ENCODE measurements at regions not wholly inside any gene's neighbourhood (a gene's known extent, or its start where the extent isn't known, plus 50 kb on each side); places are given as distances from the start of the nearest gene placed in this dataset.
"Not testable (repeated sequence)": the region's sequence is repeated elsewhere in the genome, so short reads cannot be mapped to it uniquely, and the experiment has no call there.

GRCh38 chr5:57893926-57894325 lies 411.3 kb upstream of the ACTBL2 start:
- H3K9me3 Mint-ChIP-seq, result no peaks in the 10 kb centered on the region
- intact Hi-C loops (cut with micrococcal nuclease), result no loop called here
- no peaks in the 10 kb centered on the region for H3K4me1 Mint-ChIP-seq (ENCODE audit: low read depth)
- no peaks in the 10 kb centered on the region for H3K36me3 Mint-ChIP-seq (ENCODE audit: low read depth)
- DNase-seq (ENCODE audit: low spot score), result no peak
- no peak overlapping the region for H3K27ac Mint-ChIP-seq
- H3K4me3 Mint-ChIP-seq (ENCODE audit: low read depth), result no peak overlapping the region
- H3K27me3 Mint-ChIP-seq (ENCODE audit: low read depth), result peaks cover 1% of the 10 kb centered on the region

DNA sequence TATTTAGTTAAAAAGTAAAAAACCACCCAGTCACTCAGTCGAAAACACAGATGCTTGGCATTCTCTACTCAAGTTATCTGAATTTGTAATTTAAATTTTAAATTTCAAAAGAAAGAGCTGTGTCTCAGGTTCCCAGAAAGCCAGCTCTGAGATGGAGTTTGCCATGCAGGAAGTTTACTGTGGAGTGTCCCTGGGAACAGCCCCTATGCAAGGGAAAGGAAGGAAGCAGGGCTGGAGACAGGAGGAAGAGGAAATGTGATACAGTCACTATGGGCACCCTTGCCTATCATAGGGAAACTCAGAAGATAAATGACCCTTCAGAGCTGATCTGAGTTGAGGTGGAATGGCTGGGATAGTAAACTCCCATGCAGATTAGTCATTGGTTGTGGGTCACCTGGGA lies 408.8 kb upstream of the ACTBL2 start:
- no peak overlapping the region for H3K27ac Mint-ChIP-seq
- no peak overlapping the region for H3K4me3 Mint-ChIP-seq (ENCODE audit: low read depth)
- no peaks in the 10 kb centered on the region for H3K9me3 Mint-ChIP-seq
- no peaks in the 10 kb centered on the region for H3K36me3 Mint-ChIP-seq (ENCODE audit: low read depth)
- DNase-seq (ENCODE audit: low spot score), result no peak
- H3K4me1 Mint-ChIP-seq (ENCODE audit: low read depth), result no peaks in the 10 kb centered on the region
- peaks cover 1% of the 10 kb centered on the region for H3K27me3 Mint-ChIP-seq (ENCODE audit: low read depth)
- intact Hi-C loops (cut with micrococcal nuclease), result no loop called here

DNA sequence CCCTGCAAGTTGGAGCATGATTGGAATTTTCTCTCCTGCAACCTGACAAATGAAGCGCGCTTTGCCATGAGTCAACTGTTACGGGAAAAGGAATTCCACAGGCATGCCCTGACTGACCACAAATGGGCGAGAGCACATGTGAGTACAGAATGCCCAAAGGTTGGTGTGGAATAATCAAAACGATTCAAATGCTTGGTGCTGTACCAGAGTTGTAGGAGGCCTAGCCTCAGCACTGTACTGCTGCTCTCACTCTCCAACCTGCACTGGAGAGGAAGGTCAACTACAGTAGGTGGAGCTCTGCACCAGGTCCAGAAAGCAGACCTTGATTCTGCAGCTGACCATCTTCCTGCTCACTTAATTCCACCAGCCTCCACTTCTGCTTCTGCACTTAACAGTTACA lies 406.9 kb upstream of the ACTBL2 start:
- Mint-ChIP-seq H3K4me1 (ENCODE audit: low read depth) (no peaks in the 10 kb centered on the region), H3K4me3 (ENCODE audit: low read depth) (no peak overlapping the region), H3K27ac (no peak overlapping the region), H3K27me3 (ENCODE audit: low read depth) (peaks cover 4% of the 10 kb centered on the region), H3K36me3 (ENCODE audit: low read depth) (no peaks in the 10 kb centered on the region), H3K9me3 (no peaks in the 10 kb centered on the region)
- no peak for DNase-seq (ENCODE audit: low spot score)
- intact Hi-C loops (cut with micrococcal nuclease), result no loop called here

GRCh38 chr5:57887851-57888621 lies 405.4 kb upstream of the ACTBL2 start:
- intact Hi-C loops (cut with micrococcal nuclease), result no loop called here
- H3K27me3 Mint-ChIP-seq (ENCODE audit: low read depth), result peaks cover 4% of the 10 kb centered on the region
- no peak for DNase-seq (ENCODE audit: low spot score)
- no peaks in the 10 kb centered on the region for H3K36me3 Mint-ChIP-seq (ENCODE audit: low read depth)
- no peak overlapping the region for H3K4me3 Mint-ChIP-seq (ENCODE audit: low read depth)
- H3K9me3 Mint-ChIP-seq, result no peaks in the 10 kb centered on the region
- no peak overlapping the region for H3K27ac Mint-ChIP-seq
- no peaks in the 10 kb centered on the region for H3K4me1 Mint-ChIP-seq (ENCODE audit: low read depth)

DNA sequence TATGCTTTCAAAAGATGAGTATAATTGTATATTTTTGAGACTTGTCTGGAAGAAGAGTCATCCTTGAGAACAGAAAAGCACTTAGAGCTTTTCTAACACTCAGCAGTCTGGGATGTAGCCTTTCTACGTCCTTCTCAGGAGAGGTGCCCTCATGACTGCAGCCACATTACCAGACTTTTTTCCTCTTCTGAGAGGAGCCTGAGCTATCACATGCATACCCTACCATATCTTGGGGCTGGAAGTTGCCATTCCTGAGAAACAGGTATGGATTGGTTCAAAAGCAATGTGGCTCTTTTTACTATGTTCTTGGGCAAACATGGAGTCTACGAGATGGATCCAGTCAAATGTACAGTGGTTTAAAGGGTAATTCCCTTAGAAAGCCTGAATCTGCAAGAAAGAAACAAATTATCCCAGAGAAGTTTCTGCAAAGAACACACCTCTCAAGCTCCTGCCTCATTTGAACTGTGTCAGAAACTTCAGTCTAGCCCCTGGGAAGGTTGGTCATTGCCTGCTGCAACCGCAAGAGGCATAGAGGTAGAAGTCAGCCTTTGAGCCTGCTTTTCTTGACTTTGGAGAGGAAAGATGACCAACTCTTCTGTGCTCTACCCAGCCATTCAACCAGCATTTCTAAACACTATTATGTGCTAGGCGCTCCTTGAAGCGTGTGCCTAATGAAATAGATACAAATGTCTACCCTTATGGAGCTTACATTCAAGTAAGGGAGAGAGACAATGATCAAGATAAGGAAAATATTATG lies 401.9 kb upstream of the ACTBL2 start:
- no peak for DNase-seq (ENCODE audit: low spot score)
- Mint-ChIP-seq H3K27ac (no peak overlapping the region), H3K36me3 (ENCODE audit: low read depth) (no peaks in the 10 kb centered on the region), H3K4me3 (ENCODE audit: low read depth) (no peak overlapping the region), H3K27me3 (ENCODE audit: low read depth) (peaks cover 2% of the 10 kb centered on the region), H3K4me1 (ENCODE audit: low read depth) (no peaks in the 10 kb centered on the region), H3K9me3 (no peaks in the 10 kb centered on the region)
- intact Hi-C loops (cut with micrococcal nuclease), result no loop called here

DNA sequence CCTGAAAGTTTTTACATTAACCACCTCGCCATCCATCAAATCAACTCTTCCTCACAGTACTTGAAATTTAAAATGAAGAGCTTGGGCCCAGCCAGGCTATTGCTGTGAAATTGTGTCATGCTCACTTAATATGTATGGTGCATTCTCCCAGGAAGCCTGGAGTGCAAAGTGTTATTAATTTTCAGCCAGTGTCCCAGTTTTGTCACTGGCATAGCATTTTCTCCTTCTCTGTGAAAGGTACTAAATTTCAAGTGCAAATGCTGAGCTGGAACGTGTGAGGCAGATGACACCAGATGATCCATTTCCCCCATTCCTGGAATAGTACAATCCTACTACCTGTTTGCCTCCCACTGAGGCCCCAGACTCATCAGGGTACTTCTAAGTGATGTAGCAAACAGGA lies 397.6 kb upstream of the ACTBL2 start:
- H3K27me3 Mint-ChIP-seq (ENCODE audit: low read depth), result peaks cover 2% of the 10 kb centered on the region
- no peaks in the 10 kb centered on the region for H3K36me3 Mint-ChIP-seq (ENCODE audit: low read depth)
- H3K9me3 Mint-ChIP-seq, result no peaks in the 10 kb centered on the region
- no peak overlapping the region for H3K27ac Mint-ChIP-seq
- no peak for DNase-seq (ENCODE audit: low spot score)
- H3K4me1 Mint-ChIP-seq (ENCODE audit: low read depth), result no peaks in the 10 kb centered on the region
- intact Hi-C loops (cut with micrococcal nuclease), result no loop called here
- no peak overlapping the region for H3K4me3 Mint-ChIP-seq (ENCODE audit: low read depth)

GRCh38 chr5:57878301-57878722 lies 395.7 kb upstream of the ACTBL2 start:
- intact Hi-C loops (cut with micrococcal nuclease), result no loop called here
- no peaks in the 10 kb centered on the region for H3K4me1 Mint-ChIP-seq (ENCODE audit: low read depth)
- no peak overlapping the region for H3K4me3 Mint-ChIP-seq (ENCODE audit: low read depth)
- no peak for DNase-seq (ENCODE audit: low spot score)
- no peak overlapping the region for H3K27ac Mint-ChIP-seq
- H3K27me3 Mint-ChIP-seq (ENCODE audit: low read depth), result no peaks in the 10 kb centered on the region
- H3K36me3 Mint-ChIP-seq (ENCODE audit: low read depth), result no peaks in the 10 kb centered on the region
- H3K9me3 Mint-ChIP-seq, result no peaks in the 10 kb centered on the region

DNA sequence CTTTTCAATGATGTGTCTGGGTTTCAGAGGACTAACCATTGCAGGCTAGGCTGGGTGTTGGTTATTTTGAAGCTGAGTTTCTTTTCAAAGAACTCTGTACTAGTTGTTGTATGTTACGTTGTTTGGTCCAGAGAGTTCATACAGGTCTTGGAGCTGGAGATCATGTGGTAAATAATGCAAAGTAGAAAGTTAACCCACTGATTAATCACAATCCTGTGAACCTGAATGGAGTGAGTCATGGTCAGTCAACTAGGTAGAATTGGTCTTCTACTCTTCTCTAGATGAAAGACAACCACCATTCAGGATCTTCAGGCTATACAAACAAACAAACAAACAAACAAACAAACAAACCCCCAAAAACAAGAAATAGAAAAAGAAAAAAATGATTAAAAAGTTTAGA lies 388.9 kb upstream of the ACTBL2 start:
- Mint-ChIP-seq H3K4me1 (ENCODE audit: low read depth) (no peaks in the 10 kb centered on the region), H3K27me3 (ENCODE audit: low read depth) (no peaks in the 10 kb centered on the region), H3K9me3 (peaks cover 5% of the 10 kb centered on the region), H3K27ac (no peak overlapping the region), H3K4me3 (ENCODE audit: low read depth) (no peak overlapping the region), H3K36me3 (ENCODE audit: low read depth) (no peaks in the 10 kb centered on the region)
- no peak for DNase-seq (ENCODE audit: low spot score)
- intact Hi-C loops (cut with micrococcal nuclease), result no loop called here

DNA sequence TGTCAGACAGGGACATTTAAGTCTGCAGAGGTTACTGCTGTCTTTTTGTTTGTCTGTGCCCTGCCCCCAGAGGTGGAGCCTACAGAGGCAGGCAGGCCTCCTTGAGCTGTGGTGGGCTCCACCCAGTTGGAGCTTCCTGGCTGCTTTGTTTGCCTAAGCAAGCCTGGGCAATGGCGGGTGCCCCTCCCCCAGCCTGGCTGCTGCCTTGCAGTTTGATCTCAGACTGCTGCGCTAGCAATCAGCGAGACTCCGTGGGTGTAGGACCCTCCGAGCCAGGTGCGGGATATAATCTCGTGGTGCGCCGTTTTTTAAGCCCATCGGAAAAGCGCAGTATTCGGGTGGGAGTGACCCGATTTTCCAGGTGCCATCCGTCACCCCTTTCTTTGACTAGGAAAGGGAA lies 387.7 kb upstream of the ACTBL2 start:
- H3K27ac Mint-ChIP-seq; intact Hi-C loops (cut with micrococcal nuclease); H3K27me3 Mint-ChIP-seq (ENCODE audit: low read depth); H3K4me3 Mint-ChIP-seq (ENCODE audit: low read depth); H3K4me1 Mint-ChIP-seq (ENCODE audit: low read depth); DNase-seq (ENCODE audit: low spot score); H3K9me3 Mint-ChIP-seq; H3K36me3 Mint-ChIP-seq (ENCODE audit: low read depth): not testable (repeated sequence)

DNA sequence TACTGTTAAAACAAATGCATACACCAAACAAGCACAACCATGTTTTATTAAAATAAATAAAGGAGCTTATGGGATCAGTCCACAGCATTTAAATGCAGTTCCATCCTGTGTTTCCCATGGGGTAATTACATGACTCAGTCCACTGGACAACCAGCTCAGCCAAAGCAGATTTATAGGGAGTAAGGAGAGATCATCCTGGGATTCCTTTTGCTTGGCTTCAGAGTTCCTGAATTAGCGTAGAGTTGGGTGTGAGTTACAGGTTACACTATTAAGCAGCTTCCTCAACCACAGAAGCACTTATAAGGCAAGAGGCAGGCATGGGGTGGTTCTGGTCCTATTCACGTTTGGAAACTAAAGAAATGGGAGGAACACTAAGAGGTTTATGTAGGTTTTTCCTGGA lies 381.1 kb upstream of the ACTBL2 start:
- no peaks in the 10 kb centered on the region for H3K4me1 Mint-ChIP-seq (ENCODE audit: low read depth)
- H3K27me3 Mint-ChIP-seq (ENCODE audit: low read depth), result no peaks in the 10 kb centered on the region
- H3K36me3 Mint-ChIP-seq (ENCODE audit: low read depth), result no peaks in the 10 kb centered on the region
- no peak overlapping the region for H3K27ac Mint-ChIP-seq
- H3K4me3 Mint-ChIP-seq (ENCODE audit: low read depth), result no peak overlapping the region
- intact Hi-C loops (cut with micrococcal nuclease), result no loop called here
- DNase-seq (ENCODE audit: low spot score), result no peak
- H3K9me3 Mint-ChIP-seq, result no peaks in the 10 kb centered on the region

GRCh38 chr5:57862942-57863341 lies 380.3 kb upstream of the ACTBL2 start:
- no peaks in the 10 kb centered on the region for H3K36me3 Mint-ChIP-seq (ENCODE audit: low read depth)
- H3K27me3 Mint-ChIP-seq (ENCODE audit: low read depth), result no peaks in the 10 kb centered on the region
- no peak overlapping the region for H3K27ac Mint-ChIP-seq
- DNase-seq (ENCODE audit: low spot score), result no peak
- no peaks in the 10 kb centered on the region for H3K4me1 Mint-ChIP-seq (ENCODE audit: low read depth)
- intact Hi-C loops (cut with micrococcal nuclease), result no loop called here
- H3K9me3 Mint-ChIP-seq, result no peaks in the 10 kb centered on the region
- no peak overlapping the region for H3K4me3 Mint-ChIP-seq (ENCODE audit: low read depth)

DNA sequence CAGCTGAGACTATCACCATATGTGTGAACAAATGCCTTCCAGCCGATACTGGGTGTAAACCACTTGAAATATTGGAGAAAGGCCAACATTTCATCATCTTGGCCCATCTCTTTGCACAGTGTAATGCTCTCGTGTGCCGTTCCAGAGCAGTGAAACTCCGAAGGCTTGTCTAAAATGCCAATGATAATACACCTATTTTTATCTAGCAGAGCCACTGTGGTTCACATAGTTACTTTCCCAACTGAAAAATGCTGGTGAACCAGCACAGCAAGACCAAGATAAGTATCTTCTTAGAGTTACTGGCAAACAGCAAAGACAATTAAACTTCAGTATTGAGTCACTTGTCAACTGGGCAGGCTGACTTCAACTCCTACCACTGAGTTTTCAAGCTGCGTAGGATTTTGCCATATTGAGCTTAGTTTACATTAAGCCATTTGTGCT lies 379.9 kb upstream of the ACTBL2 start:
- Mint-ChIP-seq H3K36me3 (ENCODE audit: low read depth) (no peaks in the 10 kb centered on the region), H3K27me3 (ENCODE audit: low read depth) (no peaks in the 10 kb centered on the region), H3K9me3 (no peaks in the 10 kb centered on the region), H3K27ac (no peak overlapping the region), H3K4me3 (ENCODE audit: low read depth) (no peak overlapping the region), H3K4me1 (ENCODE audit: low read depth) (no peaks in the 10 kb centered on the region)
- intact Hi-C loops (cut with micrococcal nuclease), result no loop called here
- DNase-seq (ENCODE audit: low spot score), result no peak

DNA sequence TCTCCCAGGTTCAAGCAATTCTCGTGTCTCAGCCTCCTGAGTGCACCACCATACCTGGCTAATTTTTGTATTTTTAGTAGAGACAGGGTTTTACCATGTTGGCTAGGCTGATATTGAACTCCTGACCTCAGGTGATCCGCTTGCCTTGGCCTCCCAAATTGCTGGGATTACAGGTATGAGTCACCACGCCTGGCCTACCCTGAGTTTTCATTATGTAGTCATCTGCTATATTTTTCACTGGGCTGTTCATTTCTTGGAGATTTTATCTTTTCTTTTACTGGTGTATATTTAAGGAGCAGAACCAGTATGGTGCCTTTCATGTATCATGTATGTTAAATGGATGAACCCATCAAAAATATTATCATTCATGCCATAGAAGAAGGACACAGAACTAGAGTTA lies 377.0 kb upstream of the ACTBL2 start:
- intact Hi-C loops (cut with micrococcal nuclease), result no loop called here
- Mint-ChIP-seq H3K9me3 (no peaks in the 10 kb centered on the region), H3K4me3 (ENCODE audit: low read depth) (no peak overlapping the region), H3K27me3 (ENCODE audit: low read depth) (no peaks in the 10 kb centered on the region), H3K36me3 (ENCODE audit: low read depth) (no peaks in the 10 kb centered on the region), H3K27ac (no peak overlapping the region), H3K4me1 (ENCODE audit: low read depth) (no peaks in the 10 kb centered on the region)
- DNase-seq (ENCODE audit: low spot score), result no peak
